Body of pancreas (tissue), 4 donors: ENCODE measurements at regions not wholly inside any gene's neighbourhood (a gene's known extent, or its start where the extent isn't known, plus 50 kb on each side); places are given as distances from the start of the nearest gene placed in this dataset.
"Not testable (repeated sequence)": the region's sequence is repeated elsewhere in the genome, so short reads cannot be mapped to it uniquely, and the experiment has no call there.

Experiments used
- ATAC-seq: fragments of 150-250 bp; one replicate; pipeline ENCODE4 v1.9.1; 2016
- DNase-seq, 4 donors: peaks; one replicate each; pipeline ENCODE4 v3.0.0-alpha.2; 2019
- H3K27ac ChIP-seq, 4 donors: fragments of 200-600 bp; sonication (generic); 1 replicate in 3 of 4; 2 replicates in 1 of 4; pipeline versions ENCODE4 v1.5.1 to v1.6.1; 2016 to 2019; ENCODE audit warnings: mild to moderate bottlenecking in 1 of 4, mixed read lengths in 1 of 4, moderate library complexity in 1 of 4
- H3K27me3 ChIP-seq, 2 donors: fragments of 200-600 bp; sonication (generic); one replicate each; pipeline ENCODE4 v1.6.0; 2016; ENCODE audit warnings: mild to moderate bottlenecking in 1 of 2
- H3K36me3 ChIP-seq, 2 donors: fragments of 200-600 bp; sonication (generic); replicated peaks in 1 of 2; 2 replicates each; pipeline ENCODE4 v1.5.1; 2016; ENCODE audit warnings: low read depth in 2 of 2; ENCODE audit not compliant: insufficient read depth in 1 of 2
- H3K4me1 ChIP-seq: fragments of 200-600 bp; sonication (generic); one replicate; pipeline ENCODE4 v1.6.0; 2016
- H3K4me3 ChIP-seq, 2 donors: fragments of 200-600 bp; sonication (generic); 1 replicate in 1 of 2; 2 replicates in 1 of 2; pipeline ENCODE4 v1.5.1; 2016 to 2019
- H3K9me3 ChIP-seq, 3 donors: fragments of 200-600 bp; sonication (generic); 1 replicate in 2 of 3; 2 replicates in 1 of 3; pipeline ENCODE4 v1.5.1; 2016
- CTCF ChIP-seq, 7 experiments: fragments of 450-650 bp in 4 of 7; fragments of 200-600 bp in 3 of 7; sonication (generic) in 3 of 7; IDR thresholded peaks; one replicate each; pipeline ENCODE4 v1.5.1; 2016 to 2019; ENCODE audit warnings: antibody characterized with exemption in 7 of 7
- POLR2A ChIP-seq, 3 donors: fragments of 450-650 bp; IDR thresholded peaks; one replicate each; pipeline ENCODE4 v1.6.1; 2016; ENCODE audit warnings: antibody characterized with exemption in 3 of 3, mild to moderate bottlenecking in 2 of 3
- WGBS, 2 donors: methylation state at CpG; one replicate each; pipeline ENCODE4 v1.1.5; 2017; 5-methylcytosine and 5-hydroxymethylcytosine counted together
- intact Hi-C: fragments of 100-400 bp; cut with DNase I; formaldehyde crosslinking; loops from one replicate; pipeline ENCODE4 v1.15.1; 2023

GRCh38 chr7:120079704-120080103, 193.3 kb upstream of the KCND2 start:
- WGBS, 2 donors = 27 to 36% methylated on average over 3 of the region's 3 CpGs
- intact Hi-C loops = no loop called here

GRCh38 chr7:120086468-120086867, 186.5 kb upstream of the KCND2 start:
- H3K27me3 ChIP-seq, intact Hi-C loops, DNase-seq, H3K36me3 ChIP-seq, H3K4me3 ChIP-seq, H3K27ac ChIP-seq, H3K4me1 ChIP-seq, ATAC-seq, H3K9me3 ChIP-seq: not testable (repeated sequence)
- WGBS, 2 donors = 72 to 75% methylated on average over 16 of the region's 16 CpGs

More at GRCh38 chr7:120079704-120080103, 193.3 kb upstream of the KCND2 start:
- Histone ChIP-seq H3K4me3 (no peak overlapping the region), H3K36me3 (no peaks in the 10 kb centered on the region), H3K27me3 (no peaks in the 10 kb centered on the region), H3K9me3 (no peaks in the 10 kb centered on the region), H3K27ac (no peak overlapping the region), H3K4me1 (no peaks in the 10 kb centered on the region)
- no peak for DNase-seq
- TF ChIP-seq POLR2A (IDR thresholded peaks at IDR 0.05) (no peak), CTCF (IDR thresholded peaks at IDR 0.05) (no peak)
- no peak for ATAC-seq

GRCh38 chr7:120089968-120090367, 183.0 kb upstream of the KCND2 start:
- DNase-seq (no peak), ATAC-seq (no peak)
- no peaks in the 10 kb centered on the region for H3K4me1 ChIP-seq
- TF ChIP-seq POLR2A (IDR thresholded peaks at IDR 0.05) (no peak), CTCF (IDR thresholded peaks at IDR 0.05) (no peak)
- H3K27me3 ChIP-seq = no peaks in the 10 kb centered on the region
- no peak overlapping the region for H3K27ac ChIP-seq
- no peak overlapping the region for H3K4me3 ChIP-seq
- intact Hi-C loops = no loop called here
- H3K9me3 ChIP-seq = no peaks in the 10 kb centered on the region
- 57 to 67% methylated on average over 4 of the region's 4 CpGs for WGBS, 2 donors
- H3K36me3 ChIP-seq = no peaks in the 10 kb centered on the region

GRCh38 chr7:120091807-120092206, 181.2 kb upstream of the KCND2 start:
- no peak for TF ChIP-seq POLR2A (IDR thresholded peaks at IDR 0.05)
- TF ChIP-seq CTCF (IDR thresholded peaks at IDR 0.05) = no peak
- H3K27me3 ChIP-seq = no peaks in the 10 kb centered on the region
- 44 to 51% methylated on average over 3 of the region's 3 CpGs for WGBS, 2 donors
- no peaks in the 10 kb centered on the region for H3K36me3 ChIP-seq
- intact Hi-C loops = no loop called here
- ATAC-seq = no peak
- H3K9me3 ChIP-seq = no peaks in the 10 kb centered on the region
- DNase-seq = no peak
- H3K4me1 ChIP-seq = no peaks in the 10 kb centered on the region
- no peak overlapping the region for H3K27ac ChIP-seq
- no peak overlapping the region for H3K4me3 ChIP-seq

GRCh38 chr7:120097020-120097419, 176.0 kb upstream of the KCND2 start:
- Histone ChIP-seq H3K27me3 (no peaks in the 10 kb centered on the region), H3K27ac (no peak overlapping the region), H3K4me1 (no peaks in the 10 kb centered on the region), H3K36me3 (no peaks in the 10 kb centered on the region), H3K9me3 (no peaks in the 10 kb centered on the region), H3K4me3 (no peak overlapping the region)
- ATAC-seq = no peak
- no peak for TF ChIP-seq CTCF (IDR thresholded peaks at IDR 0.05)
- TF ChIP-seq POLR2A (IDR thresholded peaks at IDR 0.05) = no peak
- intact Hi-C loops = no loop called here
- no peak for DNase-seq
- 37 to 46% methylated on average over 2 of the region's 2 CpGs for WGBS, 2 donors
